HUES6 (cell line): ENCODE measurements at regions not wholly inside any gene's neighbourhood (a gene's known extent, or its start where the extent isn't known, plus 50 kb on each side); places are given as distances from the start of the nearest gene placed in this dataset.

Source experiments
- H3K27ac ChIP-seq: 2 replicates; pipeline ENCODE4 v1.7.0; 2013; ENCODE audit warnings: low read depth, mild to moderate bottlenecking, low read length, inconsistent platforms
- H3K27me3 ChIP-seq: 2 replicates; pipeline ENCODE4 v1.6.1; 2013; ENCODE audit warnings: low read length; ENCODE audit not compliant: control insufficient read depth, insufficient read depth
- H3K36me3 ChIP-seq: 2 replicates; pipeline ENCODE4 v1.6.1; 2013; ENCODE audit warnings: low read length; ENCODE audit not compliant: control insufficient read depth, insufficient read depth
- H3K4me1 ChIP-seq: 2 replicates; pipeline ENCODE4 v1.6.1; 2013; ENCODE audit warnings: low read length; ENCODE audit not compliant: control insufficient read depth, insufficient read depth
- H3K4me3 ChIP-seq: 2 replicates; pipeline ENCODE4 v1.5.1; 2013; ENCODE audit warnings: low read depth, low read length
- H3K9ac ChIP-seq: one replicate; pipeline ENCODE4 v1.6.1; 2013; ENCODE audit warnings: mild to moderate bottlenecking, low read length
- H3K9me3 ChIP-seq: 2 replicates; pipeline ENCODE4 v1.6.1; 2013; ENCODE audit warnings: low read depth, low read length; ENCODE audit not compliant: control insufficient read depth, insufficient read depth

- H3K27ac ChIP-seq, result no peak overlapping the region
- no peaks in the 10 kb centered on the region for H3K36me3 ChIP-seq
- no peak overlapping the region for H3K4me3 ChIP-seq
Measured at GRCh38 chr16:63744077-63744874, 1377.6 kb downstream of the CDH11 start.

GRCh38 chr16:63742150-63742549, 1379.7 kb downstream of the CDH11 start:
- H3K9me3 ChIP-seq, result no peaks in the 10 kb centered on the region
- no peak overlapping the region for H3K4me3 ChIP-seq
- no peaks in the 10 kb centered on the region for H3K36me3 ChIP-seq
- no peaks in the 10 kb centered on the region for H3K27me3 ChIP-seq
- no peak overlapping the region for H3K9ac ChIP-seq
- no peak overlapping the region for H3K27ac ChIP-seq
- no peaks in the 10 kb centered on the region for H3K4me1 ChIP-seq

More at GRCh38 chr16:63744077-63744874, 1377.6 kb downstream of the CDH11 start:
- Histone ChIP-seq H3K9ac (no peak overlapping the region), H3K9me3 (no peaks in the 10 kb centered on the region), H3K4me1 (no peaks in the 10 kb centered on the region), H3K27me3 (no peaks in the 10 kb centered on the region)

GRCh38 chr16:63737633-63738032, 1384.2 kb downstream of the CDH11 start:
- Histone ChIP-seq H3K9ac (no peak overlapping the region), H3K9me3 (no peaks in the 10 kb centered on the region), H3K27ac (no peak overlapping the region), H3K27me3 (no peaks in the 10 kb centered on the region), H3K4me3 (no peak overlapping the region), H3K4me1 (no peaks in the 10 kb centered on the region), H3K36me3 (no peaks in the 10 kb centered on the region)

- Histone ChIP-seq H3K27me3 (no peaks in the 10 kb centered on the region), H3K27ac (no peak overlapping the region), H3K4me1 (no peaks in the 10 kb centered on the region), H3K36me3 (no peaks in the 10 kb centered on the region), H3K9ac (no peak overlapping the region), H3K9me3 (no peaks in the 10 kb centered on the region), H3K4me3 (no peak overlapping the region)
Measured at GRCh38 chr16:63735456-63735855, 1386.4 kb downstream of the CDH11 start.

- H3K9ac ChIP-seq, result no peak overlapping the region
- no peak overlapping the region for H3K4me3 ChIP-seq
- no peak overlapping the region for H3K27ac ChIP-seq
- H3K9me3 ChIP-seq, result no peaks in the 10 kb centered on the region
- no peaks in the 10 kb centered on the region for H3K4me1 ChIP-seq
- no peaks in the 10 kb centered on the region for H3K36me3 ChIP-seq
- H3K27me3 ChIP-seq, result no peaks in the 10 kb centered on the region
Measured at GRCh38 chr16:63720848-63721247, 1401.0 kb downstream of the CDH11 start.

GRCh38 chr16:63719926-63720325, 1401.9 kb downstream of the CDH11 start:
- Histone ChIP-seq H3K27ac (no peak overlapping the region), H3K9ac (no peak overlapping the region), H3K9me3 (0 out of 2 replicates have a peak, but pooled peaks cover 3% of the 10 kb centered on the region), H3K4me3 (no peak overlapping the region), H3K4me1 (peaks cover 3% of the 10 kb centered on the region; the same call in 1 of the 2 replicates), H3K27me3 (no peaks in the 10 kb centered on the region), H3K36me3 (no peaks in the 10 kb centered on the region)

- Histone ChIP-seq H3K27me3 (no peaks in the 10 kb centered on the region), H3K9ac (no peak overlapping the region), H3K9me3 (0 out of 2 replicates have a peak, but pooled peaks cover 3% of the 10 kb centered on the region), H3K4me3 (no peak overlapping the region), H3K36me3 (no peaks in the 10 kb centered on the region), H3K27ac (no peak overlapping the region), H3K4me1 (peaks cover 3% of the 10 kb centered on the region; the same call in 1 of the 2 replicates)
Measured at GRCh38 chr16:63717806-63718205, 1404.1 kb downstream of the CDH11 start.

- Histone ChIP-seq H3K27me3 (no peaks in the 10 kb centered on the region), H3K36me3 (no peaks in the 10 kb centered on the region), H3K4me1 (peaks cover 3% of the 10 kb centered on the region; the same call in 1 of the 2 replicates), H3K9ac (no peak overlapping the region), H3K4me3 (no peak overlapping the region), H3K9me3 (0 out of 2 replicates have a peak, but pooled peaks cover 3% of the 10 kb centered on the region), H3K27ac (peak overlapping the region; percentile 36; the same call in 1 of the 2 replicates)
Measured at GRCh38 chr16:63714876-63715275, 1407.0 kb downstream of the CDH11 start.

- H3K4me3 ChIP-seq, result no peak overlapping the region
- H3K27ac ChIP-seq, result no peak overlapping the region
- peaks cover 3% of the 10 kb centered on the region; the same call in 1 of the 2 replicates for H3K4me1 ChIP-seq
- H3K36me3 ChIP-seq, result no peaks in the 10 kb centered on the region
- H3K9ac ChIP-seq, result no peak overlapping the region
- H3K27me3 ChIP-seq, result no peaks in the 10 kb centered on the region
- 0 out of 2 replicates have a peak, but pooled peaks cover 3% of the 10 kb centered on the region for H3K9me3 ChIP-seq
Measured at GRCh38 chr16:63712725-63713124, 1409.1 kb downstream of the CDH11 start.

- no peak overlapping the region for H3K9ac ChIP-seq
- no peaks in the 10 kb centered on the region for H3K4me1 ChIP-seq
- H3K36me3 ChIP-seq, result no peaks in the 10 kb centered on the region
- H3K9me3 ChIP-seq, result no peaks in the 10 kb centered on the region
- H3K27ac ChIP-seq, result no peak overlapping the region
- no peak overlapping the region for H3K4me3 ChIP-seq
- no peaks in the 10 kb centered on the region for H3K27me3 ChIP-seq
Measured at GRCh38 chr16:63703612-63704011, 1418.3 kb downstream of the CDH11 start.

- Histone ChIP-seq H3K27ac (no peak overlapping the region), H3K4me1 (no peaks in the 10 kb centered on the region), H3K9ac (no peak overlapping the region), H3K9me3 (no peaks in the 10 kb centered on the region), H3K4me3 (no peak overlapping the region), H3K27me3 (no peaks in the 10 kb centered on the region), H3K36me3 (no peaks in the 10 kb centered on the region)
Measured at GRCh38 chr16:63702981-63703590, 1418.8 kb downstream of the CDH11 start.
